HG03045 (cell line): ENCODE measurements at regions not wholly inside any gene's neighbourhood (a gene's known extent, or its start where the extent isn't known, plus 50 kb on each side); places are given as distances from the start of the nearest gene placed in this dataset.
A peak's percentile ranks its signal among the peaks of the same experiment; 100 is the strongest.
"Not testable (repeated sequence)": the region's sequence is repeated elsewhere in the genome, so short reads cannot be mapped to it uniquely, and the experiment has no call there.

Source experiments
- ATAC-seq: cut with Tn5 transposase; IDR thresholded peaks from one replicate; pipeline ENCODE4 v1.9.1; 2021; ENCODE audit warnings: mild to moderate bottlenecking, moderate library complexity; ENCODE audit not compliant: unreplicated experiment

DNA sequence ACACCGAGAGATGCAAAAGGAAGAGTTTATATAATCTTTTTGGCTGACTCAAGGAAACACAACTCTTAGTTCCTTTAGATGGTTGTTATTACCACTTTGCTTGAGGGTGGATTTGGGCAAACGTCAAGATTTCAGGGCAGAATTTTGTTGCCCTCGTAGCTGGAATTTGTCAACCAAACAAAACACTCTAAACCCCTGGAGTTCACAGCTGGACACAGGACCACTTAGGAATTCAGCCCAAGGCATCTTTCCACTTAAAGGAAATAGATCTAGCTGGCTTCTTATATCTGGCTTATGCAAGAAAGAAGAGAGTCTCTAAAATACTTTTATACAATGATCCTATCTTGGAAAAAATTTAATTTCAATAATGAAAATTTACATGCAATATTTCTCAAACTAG, 237.8 kb upstream of the LRIG3 start:
- ATAC-seq = no peak

DNA sequence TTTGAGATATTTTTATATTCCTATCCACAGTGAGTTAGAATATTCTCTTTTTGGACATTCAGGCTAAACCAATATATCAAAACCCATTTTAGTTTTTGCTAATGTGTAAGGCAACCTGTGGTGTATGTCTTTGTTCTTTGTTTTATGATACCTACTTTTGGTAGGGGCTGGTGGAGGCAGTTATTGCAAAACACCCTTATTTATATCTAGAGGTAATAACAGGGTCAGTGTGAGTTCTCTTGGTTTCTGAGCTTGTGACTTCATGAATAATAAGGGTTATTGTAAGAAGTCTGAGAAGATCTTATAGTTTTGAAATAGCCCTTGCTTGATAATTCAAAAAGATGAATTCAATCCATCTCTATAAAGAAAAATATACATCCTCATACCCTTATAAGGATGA, 235.1 kb upstream of the LRIG3 start:
- no peak for ATAC-seq

DNA sequence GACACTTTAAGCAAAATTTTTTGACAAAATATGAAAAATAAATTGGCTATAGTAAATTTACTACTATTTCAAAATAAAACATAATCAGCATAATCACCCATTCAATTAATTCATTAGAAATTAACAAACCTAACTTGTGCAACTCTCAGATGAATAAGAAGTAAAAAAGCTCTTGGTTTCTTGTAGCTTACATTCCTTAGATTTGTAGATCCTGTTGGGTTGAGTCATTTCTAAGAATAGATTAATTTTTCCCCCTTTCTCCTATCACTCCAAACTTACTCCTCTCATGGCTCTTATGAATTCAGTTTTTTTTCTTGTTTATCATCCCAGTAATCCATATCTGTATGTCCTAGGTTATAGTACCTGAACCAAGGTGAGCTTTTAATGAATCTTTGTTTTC, 230.9 kb upstream of the LRIG3 start:
- no peak for ATAC-seq

DNA sequence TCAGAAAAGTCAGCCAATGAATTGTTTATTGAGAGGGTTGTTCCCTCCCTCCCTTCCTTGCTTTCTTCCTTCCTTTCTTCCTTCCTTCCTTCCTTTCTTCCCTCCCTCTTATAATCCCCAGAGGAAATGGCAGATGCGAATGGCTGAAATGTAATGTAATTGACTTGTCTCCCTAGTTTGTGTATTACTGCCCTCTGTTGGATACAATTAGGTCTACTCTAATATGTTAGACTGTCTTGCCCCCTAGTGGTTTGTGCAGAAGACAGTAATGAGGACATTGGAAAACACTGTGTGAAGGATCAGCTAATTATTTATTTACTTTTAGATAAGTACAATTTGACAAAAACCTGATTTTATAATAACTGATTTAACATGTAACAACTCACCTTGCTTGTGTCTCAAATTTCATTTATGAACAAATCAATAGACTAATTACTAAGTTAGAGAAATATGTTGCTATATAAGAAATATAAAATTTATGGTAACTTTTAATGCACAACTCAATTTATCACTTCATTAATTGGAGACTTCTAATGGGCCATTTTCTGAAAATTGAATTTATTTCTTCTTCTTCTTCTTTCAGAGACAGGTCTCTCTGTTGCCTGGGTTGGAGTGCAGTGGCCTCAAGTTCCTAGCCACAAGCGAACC, 229.8 kb upstream of the LRIG3 start:
- ATAC-seq = peak; percentile 99

DNA sequence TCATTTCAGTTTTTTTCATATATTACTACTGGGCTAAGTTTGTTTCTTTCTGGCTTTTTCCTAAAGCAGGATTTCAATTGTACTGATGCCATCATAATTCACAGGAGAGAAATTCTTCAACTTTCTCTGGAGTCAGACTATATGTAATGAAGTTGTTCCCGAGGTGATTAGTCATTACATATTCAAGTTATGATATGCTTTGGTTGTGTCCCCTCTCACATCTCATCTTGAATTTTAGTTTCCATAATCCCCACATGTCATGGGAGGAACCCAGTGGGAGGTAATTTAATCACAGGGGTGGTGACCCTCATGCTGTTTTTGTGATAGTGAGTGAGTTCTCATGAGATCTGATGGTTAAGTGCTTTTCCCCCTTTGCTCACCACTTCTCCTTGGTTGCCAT, 227.5 kb upstream of the LRIG3 start:
- ATAC-seq = no peak

DNA sequence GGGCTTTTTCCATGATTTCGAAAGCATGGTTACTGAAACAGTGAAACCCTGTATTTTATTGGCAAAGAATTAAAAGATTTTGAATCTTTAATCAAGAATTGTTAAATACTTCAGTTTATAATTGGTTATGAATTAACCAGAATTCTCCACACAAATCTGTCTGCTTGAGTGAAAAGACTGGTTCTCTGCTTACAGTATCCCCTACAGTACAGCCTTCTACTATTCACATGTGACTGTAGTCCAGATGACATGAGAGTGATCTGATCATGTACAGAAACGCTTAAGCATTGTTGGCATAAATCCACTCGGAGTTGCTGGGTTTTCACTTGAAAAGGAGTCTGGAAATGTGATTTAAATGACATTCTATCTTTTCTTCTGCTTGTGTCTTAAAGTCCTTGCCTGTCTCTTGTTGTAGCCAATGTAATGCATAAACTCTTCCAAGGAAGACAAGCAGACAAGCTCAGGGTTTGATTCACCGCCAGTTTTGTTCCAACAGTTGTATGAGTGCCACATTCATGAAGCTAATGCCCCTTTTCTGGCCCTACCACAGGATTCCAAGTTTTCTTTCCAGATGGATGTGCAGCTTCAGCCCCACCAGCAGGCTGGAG, 222.0 kb upstream of the LRIG3 start:
- no peak for ATAC-seq

DNA sequence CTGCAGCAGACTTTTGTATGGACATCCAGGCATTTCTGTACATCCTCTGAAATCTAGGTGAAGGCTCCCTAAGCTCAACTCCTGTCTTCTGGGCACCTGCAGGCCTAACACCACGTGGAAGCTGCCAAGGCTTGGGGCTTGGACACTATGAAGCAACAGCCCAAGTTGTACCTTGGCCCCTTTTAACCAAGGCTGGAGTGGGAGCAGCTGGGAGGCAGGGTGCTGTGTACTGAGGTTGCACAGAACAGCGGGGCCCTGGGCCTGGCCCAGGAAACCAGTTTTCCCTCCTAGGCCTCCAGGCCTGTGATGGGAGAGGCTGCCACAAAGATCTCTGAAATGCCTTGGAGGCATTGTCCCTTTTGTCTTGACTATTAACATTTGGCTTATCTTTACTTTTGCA, 214.4 kb upstream of the LRIG3 start:
- no peak for ATAC-seq

DNA sequence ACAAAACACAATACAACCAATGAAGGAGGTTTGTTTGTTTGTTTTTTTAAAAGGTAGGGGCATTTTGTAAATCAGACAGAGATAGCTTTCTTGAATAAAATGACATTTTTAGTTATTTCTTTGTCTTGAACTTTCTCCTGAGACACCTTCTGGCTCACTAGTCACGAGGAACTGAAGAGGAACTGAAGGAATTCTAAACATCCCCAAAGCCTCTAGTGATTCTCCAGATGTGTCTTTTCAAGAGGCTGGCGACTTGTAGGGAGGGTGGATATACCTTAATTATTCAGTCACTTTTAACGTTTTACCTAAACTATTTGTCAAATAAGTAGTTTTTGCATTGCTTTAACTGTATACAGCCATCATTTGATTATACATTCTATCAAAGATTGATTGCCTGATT, 211.2 kb upstream of the LRIG3 start:
- ATAC-seq = no peak

DNA sequence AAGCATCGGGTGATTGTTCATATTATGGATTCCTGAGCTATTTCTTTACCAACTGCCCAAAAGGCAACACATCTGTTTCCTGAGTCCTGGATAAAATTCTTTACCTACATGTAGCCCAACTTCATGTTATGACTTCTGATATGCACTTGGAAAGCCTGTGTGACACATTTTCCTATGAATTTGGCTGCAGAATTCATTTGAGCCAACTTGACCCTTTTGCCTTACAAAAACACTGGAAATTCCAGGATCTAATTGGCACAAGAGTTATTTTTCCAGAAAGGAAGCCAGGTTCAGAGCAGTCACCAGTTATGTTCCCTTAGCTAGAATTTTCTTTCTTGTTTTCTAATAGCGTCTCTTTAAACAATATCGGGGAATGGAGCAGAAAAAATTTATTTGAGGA, 202.5 kb upstream of the LRIG3 start:
- ATAC-seq = no peak

DNA sequence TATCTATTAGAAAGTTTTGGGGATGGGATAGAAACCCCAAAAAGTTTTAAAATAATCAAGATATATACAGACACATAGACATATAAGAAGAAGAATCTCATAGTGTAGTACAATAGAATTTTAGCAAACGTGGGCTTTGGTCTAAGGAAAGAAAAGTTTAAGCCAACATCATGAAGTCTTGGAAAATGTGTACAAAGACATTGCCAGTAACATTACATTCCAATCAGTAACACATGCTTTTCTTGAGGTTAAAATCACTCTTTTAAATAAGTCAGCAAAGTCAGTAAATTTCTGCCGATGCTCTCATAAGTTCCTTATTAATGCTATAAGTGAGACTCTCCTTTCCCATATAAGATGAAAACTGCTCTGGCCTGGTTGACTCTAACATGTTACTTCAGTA, 201.1 kb upstream of the LRIG3 start:
- no peak for ATAC-seq

DNA sequence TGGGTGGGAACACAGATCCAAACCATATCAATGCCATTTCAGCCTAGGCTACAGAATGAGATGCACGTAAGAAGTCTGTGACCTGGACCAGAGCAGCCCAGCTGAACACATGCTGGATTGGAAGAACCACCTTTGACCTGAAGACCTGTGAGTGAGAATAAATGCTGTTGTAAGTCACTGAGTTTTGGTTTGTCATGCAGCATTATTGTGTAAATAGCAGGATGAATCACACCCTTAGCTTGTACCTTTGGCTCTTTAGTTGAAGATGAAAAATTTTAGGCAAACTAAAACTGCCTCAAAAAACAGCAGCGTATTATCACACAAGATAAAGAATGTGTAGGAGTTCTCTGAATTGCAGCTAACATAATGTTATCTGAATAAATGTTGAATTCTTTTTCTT, 199.4 kb upstream of the LRIG3 start:
- ATAC-seq = no peak

DNA sequence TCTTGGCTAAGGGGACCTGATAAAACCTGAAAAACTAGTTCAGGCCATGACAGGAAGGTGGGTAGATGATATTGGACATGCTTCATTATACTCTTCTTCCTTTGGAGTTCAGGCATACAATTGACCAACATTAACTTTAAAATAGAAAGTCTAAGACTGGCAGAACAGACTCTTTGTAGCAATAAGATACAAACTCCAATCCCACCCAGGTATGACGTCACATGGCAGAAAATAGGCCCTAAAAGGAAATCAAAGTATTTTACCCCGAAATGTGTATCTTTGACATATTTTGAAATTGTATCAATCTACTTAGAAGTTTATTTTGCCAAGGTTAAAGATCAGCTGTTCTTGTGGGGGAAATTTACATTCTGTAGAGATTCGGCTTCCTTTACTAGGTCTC, 198.1 kb upstream of the LRIG3 start:
- no peak for ATAC-seq

DNA sequence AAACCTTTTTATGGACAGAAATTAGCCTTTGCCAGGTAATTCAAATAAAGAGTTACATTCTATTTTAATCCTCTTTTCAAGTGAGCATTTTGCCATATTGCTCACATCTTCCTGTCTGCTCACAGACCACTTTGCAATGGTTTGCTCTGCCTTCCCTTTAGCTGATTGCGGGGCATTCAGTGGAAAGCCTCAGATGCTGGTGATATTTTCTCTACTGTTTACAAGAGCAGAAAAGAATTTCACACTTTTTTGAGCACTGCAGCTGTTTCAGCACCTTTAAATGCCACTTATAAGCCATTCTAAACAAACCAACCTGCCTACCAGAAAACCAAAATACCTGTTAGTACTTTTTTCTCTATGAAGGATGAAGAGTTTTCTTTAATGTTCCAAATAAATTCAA, 195.7 kb upstream of the LRIG3 start:
- ATAC-seq = no peak

DNA sequence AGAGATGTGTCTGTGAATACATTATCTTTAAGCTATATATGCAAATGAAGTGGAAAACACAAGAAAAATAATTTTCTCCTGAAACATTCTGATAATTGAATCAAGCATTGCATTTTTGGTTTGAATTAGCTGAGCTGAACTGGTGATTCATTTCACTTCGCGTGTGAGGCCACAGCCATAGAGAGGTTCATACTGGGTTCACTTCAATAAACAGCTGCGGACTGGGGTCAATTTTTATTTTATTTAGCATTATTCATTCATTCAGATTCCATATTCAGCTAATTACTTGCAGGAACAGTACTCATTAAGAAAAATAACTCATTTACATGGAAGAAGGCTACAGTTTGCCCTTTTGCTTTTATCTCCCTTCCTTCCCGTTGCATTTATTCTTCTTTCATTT, 195.2 kb upstream of the LRIG3 start:
- no peak for ATAC-seq

DNA sequence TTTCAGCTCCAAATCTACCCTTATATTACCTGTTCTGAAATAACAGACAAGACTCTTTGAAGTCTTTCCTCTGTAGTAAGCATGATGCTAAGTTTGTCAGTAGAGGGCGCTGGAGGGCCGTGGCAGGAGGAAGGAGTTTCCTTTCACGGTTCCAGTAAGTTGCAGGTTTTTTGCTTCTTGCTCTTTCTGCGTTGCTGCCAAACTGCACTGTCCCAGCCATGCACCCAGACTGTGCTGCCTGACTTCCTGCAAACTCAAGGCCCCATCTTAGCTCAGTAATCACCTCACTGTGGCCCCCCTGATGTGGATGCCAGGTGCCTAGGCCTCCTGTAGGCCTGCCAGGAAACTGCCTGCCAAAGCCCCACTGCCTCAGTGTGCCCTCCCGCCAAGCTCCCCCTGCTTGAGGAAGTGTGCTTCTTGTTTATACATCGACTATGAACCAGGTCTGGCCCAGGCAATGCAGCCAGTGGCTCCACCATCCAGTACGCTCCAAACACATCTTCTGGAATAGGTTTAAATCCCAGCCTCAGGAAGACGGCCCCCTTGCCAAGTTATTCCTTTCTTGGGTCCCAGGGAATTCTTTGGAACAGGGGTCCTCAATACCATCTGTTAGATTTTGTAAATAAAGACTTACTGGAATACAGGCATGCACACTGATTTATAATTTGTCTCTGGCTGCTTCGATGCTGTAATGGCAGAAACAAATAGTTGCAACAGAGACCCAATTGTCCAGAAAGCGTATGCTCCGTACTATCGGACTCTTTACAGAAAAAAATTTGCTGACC, 193.7 kb upstream of the LRIG3 start:
- ATAC-seq = peak; percentile 72

DNA sequence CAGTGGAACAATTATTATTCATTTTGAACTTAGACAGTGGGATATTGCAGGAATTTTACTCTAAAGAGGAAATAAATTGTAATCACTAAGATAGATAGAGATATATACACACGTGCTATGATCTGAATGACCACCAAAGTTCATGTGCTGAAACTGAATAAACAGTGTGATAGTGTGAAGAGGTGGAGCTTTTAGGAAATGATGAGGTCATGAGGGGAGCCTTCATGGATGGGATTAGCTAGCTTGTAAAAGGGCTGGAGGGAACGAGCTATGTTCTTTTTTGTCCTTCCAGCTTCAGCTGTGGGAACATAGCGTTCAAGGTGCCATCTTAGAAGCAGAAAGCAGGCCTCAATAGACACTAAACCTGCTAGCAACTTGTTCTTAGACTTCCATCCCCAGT, 191.5 kb upstream of the LRIG3 start:
- no peak for ATAC-seq

DNA sequence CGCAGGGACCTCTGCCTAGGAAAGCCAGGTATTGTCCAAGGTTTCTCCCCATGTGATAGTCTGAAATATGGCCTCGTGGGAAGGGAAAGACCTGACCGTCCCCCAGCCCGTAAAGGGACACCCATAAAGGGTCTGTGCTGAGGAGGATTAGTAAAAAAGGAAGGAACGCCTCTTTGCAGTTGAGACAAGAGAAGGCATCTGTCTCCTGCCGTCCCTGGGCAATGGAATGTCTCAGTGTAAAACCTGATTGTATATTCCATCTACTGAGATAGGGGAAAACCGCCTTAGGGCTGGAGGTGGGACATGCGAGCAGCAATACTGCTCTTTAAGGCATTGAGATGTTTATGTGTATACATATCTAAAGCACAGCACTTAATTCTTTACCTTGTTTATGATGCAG, 188.2 kb upstream of the LRIG3 start:
- not testable (repeated sequence) for ATAC-seq

DNA sequence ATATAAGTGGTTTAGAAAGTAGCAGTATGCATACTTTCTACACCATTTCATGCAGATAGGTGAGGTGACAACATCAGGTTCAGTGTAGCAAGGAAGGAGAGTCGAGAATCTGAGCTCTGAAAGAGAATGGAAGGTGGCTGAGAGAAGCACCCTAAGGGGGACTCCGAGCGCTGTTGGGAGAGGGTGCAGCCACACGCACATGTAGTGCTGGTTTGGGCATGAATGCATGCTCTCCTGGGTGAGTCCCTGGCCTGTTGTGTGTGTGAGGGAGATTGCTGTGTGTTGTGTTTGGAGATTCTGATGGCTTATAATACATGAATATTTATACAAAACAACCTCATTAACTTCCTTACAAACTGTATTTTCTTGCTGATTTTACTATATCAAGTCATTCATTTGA, 180.3 kb upstream of the LRIG3 start:
- ATAC-seq = no peak

DNA sequence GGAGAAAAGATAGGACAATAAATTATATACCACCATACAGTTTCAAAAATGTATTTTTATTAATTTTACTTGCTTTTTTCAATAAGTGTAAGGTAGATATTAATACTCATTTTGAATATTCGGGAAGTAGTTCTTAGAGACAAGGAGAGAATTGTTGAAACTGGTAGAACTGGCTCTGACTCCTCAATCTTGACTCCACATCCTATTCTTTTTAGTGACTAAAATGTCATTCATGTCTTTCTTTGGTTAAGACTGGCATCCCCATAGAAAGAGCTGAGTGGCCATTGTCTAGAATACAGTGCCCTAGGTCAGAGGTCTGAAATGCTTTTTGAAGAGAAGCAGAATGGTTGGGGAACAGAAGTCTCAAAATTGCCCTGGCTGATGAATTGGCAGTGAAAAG, 177.6 kb upstream of the LRIG3 start:
- ATAC-seq = no peak

DNA sequence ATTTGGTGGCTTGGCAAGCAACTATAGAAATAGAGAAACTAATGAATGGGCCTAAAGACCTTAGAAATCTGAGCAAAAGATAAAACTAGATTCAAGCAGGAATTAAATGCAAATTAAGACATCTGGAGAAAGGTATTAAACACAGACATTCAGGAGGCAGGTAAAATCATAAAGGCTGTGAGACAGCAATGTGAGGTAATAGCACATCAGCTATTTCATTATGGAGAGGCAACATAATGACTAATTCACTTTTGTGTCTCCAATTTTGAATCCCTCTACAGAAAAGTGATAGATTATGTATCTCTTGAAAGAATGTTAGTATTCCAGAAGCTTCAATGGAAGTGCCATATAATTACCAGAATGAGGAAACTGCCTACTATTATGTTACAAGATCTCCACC, 175.9 kb upstream of the LRIG3 start:
- ATAC-seq = no peak

DNA sequence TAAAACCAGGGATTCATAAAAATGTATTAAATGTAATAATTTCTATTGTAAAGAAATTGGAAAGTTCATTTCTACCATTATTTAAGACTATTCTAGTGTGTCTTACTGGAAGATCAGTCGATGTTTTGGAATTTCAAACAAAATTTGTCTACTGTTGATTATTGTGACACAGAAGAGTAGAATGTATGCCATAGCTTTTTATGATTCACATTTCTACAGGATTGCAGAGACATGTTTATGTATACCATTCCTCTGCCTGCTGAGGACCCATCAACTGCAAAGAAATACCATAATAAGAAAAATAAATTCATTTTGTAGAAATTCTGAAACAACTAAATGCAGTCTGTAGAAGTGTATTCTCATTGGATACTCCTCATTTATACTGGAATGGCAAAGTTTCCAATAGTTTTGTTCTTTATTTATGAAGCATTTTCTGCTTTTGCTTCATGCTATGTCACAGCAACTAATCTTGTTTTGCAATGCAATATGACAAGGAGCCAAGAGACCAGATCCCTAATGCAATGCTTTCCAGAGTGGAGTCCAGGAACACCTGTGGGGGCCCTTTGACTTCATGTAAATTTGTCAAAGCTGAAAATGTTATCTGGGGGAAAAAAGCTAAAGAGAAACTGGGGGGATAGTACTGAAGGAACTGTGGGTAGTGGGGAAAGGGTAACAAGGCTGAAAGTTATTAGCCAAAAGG, 172.9 kb upstream of the LRIG3 start:
- ATAC-seq = no peak

DNA sequence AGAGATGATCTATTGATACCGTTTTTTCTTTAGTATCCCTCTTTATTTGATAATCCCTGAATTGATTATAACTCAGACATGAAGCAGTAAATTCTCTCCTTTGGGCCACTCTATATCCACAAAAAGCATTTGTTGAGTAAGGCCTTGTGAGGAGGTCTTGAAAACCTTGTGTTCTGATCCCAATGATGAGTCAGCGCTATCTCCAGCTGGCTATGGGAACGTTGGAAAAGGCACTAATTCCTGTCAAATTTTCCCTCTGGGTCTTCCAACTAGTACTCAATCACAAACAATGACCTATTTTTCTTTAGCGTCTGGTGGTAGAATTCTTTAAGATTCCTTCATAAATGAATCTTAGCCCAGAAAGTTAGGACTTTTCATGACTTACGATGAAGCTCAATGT, 168.4 kb upstream of the LRIG3 start:
- no peak for ATAC-seq
